CD4-positive, alpha-beta T cell treated with Interferon gamma for 1 hour (primary cell): ENCODE measurements at regions not wholly inside any gene's neighbourhood (a gene's known extent, or its start where the extent isn't known, plus 50 kb on each side); places are given as distances from the start of the nearest gene placed in this dataset.

Source experiments
- DNase-seq: peaks from one replicate; pipeline ENCODE4 v3.0.0-alpha.2; 2020

- no peak for DNase-seq
Measured at GRCh38 chr6:14802514-14803160, 443.2 kb upstream of the JARID2 start.

- DNase-seq = no peak
Measured at GRCh38 chr6:14804001-14804784, 441.7 kb upstream of the JARID2 start.

DNA sequence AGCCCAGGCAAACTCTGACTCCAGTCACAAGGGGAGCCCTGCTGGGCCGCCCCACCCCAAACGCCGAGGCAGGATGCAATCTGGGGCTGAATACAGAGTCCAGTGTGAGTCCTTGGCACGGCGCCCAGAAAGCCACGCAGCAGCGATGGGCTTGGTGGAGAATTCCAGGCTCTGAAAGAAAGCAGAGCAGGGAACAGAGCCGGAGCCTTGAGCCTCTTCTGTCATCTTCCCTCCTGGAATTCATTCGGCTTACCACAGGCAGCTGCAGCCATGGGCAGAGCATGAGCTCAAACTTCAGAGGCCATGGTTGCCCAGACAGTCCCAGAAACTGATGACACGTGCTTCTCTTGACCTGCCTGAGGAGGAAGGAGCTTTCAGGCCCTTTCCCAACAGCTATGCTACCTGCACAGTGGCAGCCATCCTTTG lies 441.1 kb upstream of the JARID2 start:
- no peak for DNase-seq

GRCh38 chr6:14806101-14806500 lies 439.8 kb upstream of the JARID2 start:
- DNase-seq = no peak

GRCh38 chr6:14807130-14807529 lies 438.7 kb upstream of the JARID2 start:
- no peak for DNase-seq

GRCh38 chr6:14807971-14808370 lies 437.9 kb upstream of the JARID2 start:
- DNase-seq = no peak

DNA sequence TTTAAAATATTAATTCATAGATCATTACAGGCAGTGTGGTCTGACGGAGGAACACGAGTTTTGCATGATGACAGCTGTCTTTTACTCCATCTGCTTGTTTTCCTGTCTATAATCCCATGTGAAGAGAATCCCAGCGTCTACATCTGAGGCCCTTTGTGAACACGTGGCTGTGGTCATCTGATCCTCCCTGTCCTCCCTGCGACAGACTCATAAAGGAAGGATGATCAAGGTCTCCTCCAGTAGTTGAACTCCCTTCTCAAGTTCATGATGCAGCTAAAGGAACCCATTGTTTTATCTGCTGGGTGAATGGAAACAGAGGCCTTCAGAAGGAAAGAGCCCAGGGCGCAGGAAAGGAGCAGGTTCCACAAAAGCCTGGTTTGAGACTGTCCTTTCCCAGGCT lies 435.8 kb upstream of the JARID2 start:
- no peak for DNase-seq

DNA sequence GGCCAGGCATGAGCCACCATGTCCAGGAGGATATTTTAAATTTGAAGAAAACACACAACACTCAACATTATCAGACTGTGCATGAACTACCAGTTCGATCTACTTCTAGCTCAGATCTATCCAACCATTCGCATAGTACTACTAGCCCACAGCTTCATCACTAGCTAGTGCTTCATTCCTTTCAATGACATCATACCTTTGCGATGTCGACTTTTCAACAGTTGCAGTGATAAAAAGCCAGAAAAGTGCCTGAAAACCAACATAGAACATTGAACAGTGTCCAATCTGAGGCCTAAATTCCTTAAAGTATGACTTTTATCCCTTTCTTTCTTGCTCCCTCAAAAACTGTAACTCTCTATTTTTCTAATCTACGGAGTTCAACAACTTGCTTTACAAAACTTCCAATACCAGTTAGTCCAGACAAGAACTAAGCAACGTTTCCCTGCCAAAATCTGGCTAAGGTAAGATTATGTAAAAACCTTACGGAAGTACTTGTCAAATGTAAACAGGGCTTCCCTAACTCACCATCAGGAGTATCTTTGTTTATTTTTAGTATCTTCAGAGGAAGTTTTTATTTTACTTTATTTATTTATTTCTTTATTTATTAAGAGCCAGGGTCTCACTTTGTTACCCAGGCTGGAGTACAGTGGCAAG lies 434.0 kb upstream of the JARID2 start:
- DNase-seq = no peak

- no peak for DNase-seq
Measured at GRCh38 chr6:14814016-14814415, 431.9 kb upstream of the JARID2 start.

DNA sequence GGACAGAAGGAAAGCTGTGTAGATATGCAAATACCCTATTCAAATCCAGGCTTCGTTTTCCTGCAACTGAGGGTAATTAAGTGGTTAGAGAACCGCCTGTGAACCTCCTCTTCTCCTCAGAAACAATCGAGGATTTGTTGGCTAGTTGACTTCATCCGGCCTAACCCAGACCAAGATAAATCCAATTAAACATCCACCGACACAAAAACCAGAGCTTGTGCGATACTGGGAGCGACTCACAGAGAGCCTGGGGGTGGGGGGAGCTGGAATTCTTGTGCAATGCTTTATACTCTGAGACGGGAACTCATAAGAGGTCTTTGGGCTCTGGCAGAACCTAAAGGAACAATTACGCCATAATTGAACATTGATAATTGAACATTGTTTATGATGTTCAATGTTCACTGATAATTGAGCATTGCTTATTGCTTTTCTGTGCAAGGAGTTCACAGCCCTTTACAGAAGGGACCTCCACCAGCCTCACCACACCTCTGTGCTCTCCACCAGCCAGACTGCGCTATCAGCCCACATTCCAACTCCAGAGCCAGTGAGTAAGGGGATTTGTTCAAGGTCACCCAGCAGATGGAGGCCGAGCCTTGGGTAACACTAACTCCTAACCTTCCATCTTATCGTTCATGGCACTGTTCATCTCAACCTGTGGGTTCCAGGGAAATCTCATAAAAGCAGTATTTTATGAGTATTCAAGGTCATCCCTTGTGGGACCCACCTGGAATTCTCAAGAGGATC lies 429.6 kb upstream of the JARID2 start:
- no peak for DNase-seq

DNA sequence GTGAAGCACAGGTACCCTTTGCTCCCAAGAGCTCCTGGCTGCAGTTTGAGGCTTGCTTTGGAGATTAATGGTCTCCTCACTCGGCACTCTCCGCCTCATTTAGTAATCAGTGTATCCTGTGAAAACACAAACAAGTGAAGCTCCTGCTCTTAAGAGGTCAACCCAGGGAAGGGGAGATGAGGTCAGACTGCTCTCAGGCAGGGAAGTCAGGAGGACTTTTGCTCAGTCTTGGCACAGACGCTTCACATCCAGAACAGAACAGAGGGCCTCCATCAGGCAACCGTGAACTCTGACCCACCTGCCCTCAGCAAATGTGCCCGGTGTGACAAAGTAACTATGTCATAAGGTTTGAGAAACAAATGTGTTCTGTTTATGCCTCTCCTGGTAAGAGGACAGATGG lies 428.8 kb upstream of the JARID2 start:
- no peak for DNase-seq

GRCh38 chr6:14818422-14818884 lies 427.4 kb upstream of the JARID2 start:
- DNase-seq = no peak

DNA sequence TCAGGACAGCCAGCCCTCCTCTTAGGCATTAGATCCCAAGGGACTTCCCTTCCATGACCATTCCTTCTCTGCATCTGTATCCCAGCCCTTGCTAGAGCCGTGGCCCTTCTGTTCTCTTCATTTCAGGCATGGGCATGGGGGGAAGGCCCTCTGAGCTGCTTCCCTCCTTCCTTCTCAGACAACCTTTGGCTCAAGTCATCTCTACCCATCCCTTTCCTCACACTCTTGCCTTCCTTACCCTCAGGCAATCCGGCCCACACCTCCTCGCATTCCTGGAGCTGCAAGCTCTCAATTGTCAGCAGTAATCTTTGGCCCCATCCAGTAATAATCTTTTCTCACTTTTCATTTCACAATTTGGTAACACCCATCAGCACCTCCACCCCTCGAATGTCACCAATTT lies 426.9 kb upstream of the JARID2 start:
- no peak for DNase-seq

- no peak for DNase-seq
Measured at GRCh38 chr6:14819840-14820420, 425.9 kb upstream of the JARID2 start.

DNA sequence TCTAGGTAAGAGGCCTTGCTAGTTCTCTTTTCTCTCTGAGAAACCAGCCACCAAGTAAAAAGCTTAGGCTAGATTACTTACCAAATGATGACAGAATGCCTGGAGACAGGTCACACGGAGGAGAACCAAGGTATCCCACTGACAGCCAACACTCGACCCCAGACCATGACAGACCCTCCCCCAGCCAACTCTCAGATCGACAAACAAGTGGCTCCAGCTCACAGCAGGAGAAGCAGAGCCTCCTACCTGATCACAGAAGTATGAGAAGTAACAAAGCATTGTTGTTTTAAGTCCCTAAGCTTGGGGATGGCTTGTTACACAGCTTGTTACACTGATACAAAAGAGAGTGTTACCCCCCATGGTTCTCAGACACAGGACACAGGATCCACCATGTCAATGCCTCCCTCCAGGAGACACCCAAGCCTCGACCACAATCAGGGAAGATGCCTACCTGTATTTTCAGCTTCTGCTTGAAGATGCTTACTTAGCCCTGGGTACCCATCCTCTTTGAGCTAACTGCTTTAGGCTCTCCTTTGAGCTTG lies 423.8 kb upstream of the JARID2 start:
- no peak for DNase-seq

DNA sequence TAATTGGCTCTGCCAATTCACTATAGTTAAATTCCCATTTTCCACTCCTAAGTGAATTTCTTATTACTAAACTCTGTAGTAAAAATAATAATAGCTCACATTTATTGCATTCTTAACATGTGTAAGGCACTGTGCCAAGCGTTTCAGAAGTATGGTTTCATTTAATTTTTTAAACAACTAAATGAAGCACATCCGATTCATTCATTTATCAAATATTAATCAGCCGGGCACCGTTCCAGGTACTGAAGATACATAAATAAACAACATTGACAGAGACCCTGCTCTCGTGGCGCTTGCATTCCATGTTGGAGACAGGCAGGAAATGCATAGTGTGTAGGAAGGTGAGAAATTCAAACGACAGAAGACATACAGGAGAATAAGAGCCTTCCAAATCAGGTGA lies 423.2 kb upstream of the JARID2 start:
- no peak for DNase-seq

- no peak for DNase-seq
Measured at GRCh38 chr6:14824060-14824459, 421.8 kb upstream of the JARID2 start.

GRCh38 chr6:14824484-14825275 lies 421.2 kb upstream of the JARID2 start:
- DNase-seq = no peak

DNA sequence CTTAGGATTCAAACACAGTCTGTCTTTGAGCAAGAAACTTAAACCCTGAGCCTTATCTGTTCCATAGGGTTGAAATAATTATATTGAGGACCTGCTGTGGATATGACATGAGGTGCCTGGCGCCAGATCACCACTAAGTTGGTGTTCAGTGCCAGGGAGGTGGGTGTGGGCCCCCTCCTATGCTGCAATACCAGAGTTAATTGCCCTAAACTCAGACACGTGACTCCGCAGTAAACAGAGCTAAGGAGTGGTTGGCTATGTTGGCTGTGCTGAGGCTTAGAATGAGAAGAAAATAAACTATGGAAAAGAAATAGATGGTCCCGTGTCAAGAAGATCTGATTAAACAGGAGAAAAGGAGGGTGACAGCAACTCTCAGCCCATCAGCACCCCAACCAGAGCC lies 419.4 kb upstream of the JARID2 start:
- DNase-seq = no peak

DNA sequence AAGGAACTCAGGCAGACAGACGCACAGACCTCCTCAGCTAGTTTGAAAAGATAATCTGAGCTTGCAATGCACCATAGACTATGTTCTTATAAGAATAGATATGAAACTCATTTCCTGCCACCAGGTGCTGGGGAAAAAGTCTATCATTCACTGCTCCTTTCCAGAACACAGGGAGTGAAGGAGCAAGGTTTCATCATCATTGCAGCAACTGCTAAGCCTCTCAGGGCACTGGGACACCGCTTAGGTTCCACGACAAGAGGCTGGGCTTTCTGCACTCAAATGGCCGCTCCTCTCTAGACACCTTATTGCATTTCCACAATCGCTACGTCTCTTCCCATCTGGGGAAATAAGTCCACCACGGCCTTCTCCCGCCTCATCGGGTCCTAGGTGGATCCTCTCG lies 418.5 kb upstream of the JARID2 start:
- DNase-seq = no peak

- DNase-seq = no peak
Measured at GRCh38 chr6:14828201-14828611, 417.7 kb upstream of the JARID2 start.

DNA sequence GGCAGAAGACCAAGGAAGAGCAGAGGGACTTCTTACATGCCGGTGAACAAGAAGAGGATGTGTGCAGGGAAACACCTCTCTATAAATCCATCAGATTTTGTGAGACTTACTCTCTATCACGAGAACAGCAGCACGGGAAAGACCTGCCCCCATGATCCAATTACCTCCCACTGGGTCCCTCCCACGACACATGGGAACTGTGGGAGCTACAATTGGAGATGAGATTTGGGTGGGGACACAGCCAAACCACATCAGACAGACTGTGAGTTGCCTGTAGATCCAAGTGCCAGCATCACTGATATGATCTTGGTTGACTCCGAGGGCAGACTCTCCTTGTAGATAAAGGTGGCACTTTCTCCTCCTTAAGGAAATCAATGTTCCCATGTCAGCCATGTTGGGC lies 414.8 kb upstream of the JARID2 start:
- no peak for DNase-seq
